HG03520 (cell line): ENCODE measurements at regions not wholly inside any gene's neighbourhood (a gene's known extent, or its start where the extent isn't known, plus 50 kb on each side); places are given as distances from the start of the nearest gene placed in this dataset.

Source experiments
- ATAC-seq: cut with Tn5 transposase; IDR thresholded peaks from one replicate; pipeline ENCODE4 v1.9.1; 2021; ENCODE audit warnings: mild to moderate bottlenecking, moderate library complexity; ENCODE audit not compliant: unreplicated experiment

DNA sequence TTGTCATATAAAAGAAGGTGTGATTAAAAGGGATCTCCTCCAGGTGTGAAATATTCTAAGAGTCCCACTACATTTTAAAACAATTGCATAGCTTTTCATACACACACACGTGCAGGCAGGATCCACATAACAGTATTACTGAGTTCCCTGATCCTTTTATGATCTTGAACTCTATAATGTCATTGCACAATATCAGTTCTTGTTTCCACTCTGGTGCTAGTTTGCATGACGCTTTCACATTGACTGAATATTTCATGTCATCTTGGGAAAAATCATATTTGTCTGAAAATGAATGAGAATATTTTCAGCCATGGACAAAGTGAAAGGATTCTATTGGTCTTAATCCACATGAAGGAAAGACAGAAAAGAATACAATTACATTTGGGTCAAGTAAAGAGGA is 703.8 kb downstream of the CDH8 start:
- no peak for ATAC-seq

DNA sequence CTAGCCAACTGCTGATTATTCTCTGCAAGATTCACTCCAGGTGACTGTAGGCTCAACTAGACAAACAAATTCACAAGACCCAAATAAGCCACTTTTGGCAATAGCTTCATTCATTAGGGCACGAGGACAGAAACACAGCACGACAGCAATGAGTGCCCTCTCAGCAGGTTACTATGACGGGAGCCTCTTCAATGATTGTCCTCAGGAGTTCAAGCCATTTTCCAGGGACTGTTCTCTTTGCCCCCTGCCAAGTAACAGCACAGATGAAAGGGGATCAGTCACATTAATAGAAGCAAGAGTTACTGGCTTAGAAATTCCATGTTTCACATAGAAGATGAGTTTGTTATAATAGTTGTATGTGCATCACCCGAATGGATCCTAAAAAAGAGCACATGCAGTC is 712.2 kb downstream of the CDH8 start:
- no peak for ATAC-seq

- no peak for ATAC-seq
Measured at GRCh38 chr16:61323456-61323855, 712.8 kb downstream of the CDH8 start.

DNA sequence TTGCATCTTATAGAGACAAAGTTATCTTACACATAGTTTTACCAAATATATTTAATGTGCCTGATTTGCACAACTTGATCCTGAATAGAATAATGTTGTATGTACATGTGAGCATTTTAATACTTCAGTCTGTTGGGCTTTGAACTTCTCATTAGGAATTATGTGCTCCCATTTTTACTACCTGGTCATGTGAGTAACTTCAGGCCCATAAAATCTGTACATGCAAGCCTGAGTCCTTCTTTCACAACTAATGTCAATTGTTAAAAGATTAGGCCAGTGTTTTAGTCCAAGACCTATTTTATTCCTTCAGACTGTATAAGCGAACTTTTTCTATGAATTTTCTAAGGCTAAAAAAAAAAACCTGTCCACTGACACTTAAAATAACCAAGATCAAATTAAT is 715.4 kb downstream of the CDH8 start:
- no peak for ATAC-seq

GRCh38 chr16:61313931-61314330 is 722.3 kb downstream of the CDH8 start:
- ATAC-seq, result no peak

GRCh38 chr16:61309386-61309785 is 726.9 kb downstream of the CDH8 start:
- ATAC-seq, result no peak

- ATAC-seq, result no peak
Measured at GRCh38 chr16:61306204-61306603, 730.0 kb downstream of the CDH8 start.

DNA sequence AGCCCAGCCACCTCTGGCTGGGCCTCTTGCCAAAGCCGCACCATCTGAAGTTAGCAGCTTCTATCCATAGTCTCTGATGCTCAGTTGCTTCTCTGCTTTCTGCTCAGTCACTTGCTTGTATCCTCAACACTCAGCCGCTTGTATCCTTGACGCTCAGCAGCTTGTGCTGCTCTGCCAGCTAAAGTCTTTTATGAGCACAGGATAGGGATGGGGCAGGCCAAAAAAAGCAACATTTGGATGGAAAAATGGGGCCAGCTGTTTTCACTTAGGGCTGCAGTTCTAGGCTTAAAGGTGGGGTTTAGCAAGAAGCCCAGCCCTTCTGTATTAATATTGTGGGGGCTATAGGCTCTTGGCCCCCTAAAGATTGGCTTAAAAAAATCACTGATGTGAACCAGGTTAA is 739.4 kb downstream of the CDH8 start:
- ATAC-seq, result no peak

DNA sequence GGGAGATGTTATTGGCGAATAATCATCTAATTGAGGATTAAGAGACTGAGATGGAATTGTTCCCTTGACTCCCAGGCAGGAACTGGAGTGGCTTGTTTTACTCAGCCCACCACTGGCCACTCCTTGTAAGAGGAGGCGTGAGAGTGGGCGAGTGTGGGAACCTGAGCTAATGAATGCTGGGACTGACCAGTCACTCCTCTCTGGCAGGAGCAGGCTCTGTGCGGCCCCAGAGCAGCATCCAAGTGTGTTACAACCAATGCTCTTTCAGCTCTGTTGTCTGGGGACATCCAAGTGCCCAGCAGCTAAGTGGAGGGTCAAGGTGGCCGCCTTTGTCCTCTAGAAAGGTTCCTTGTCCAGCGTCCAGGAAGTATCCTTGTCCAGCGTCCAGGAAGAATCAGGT is 739.9 kb downstream of the CDH8 start:
- ATAC-seq, result no peak

DNA sequence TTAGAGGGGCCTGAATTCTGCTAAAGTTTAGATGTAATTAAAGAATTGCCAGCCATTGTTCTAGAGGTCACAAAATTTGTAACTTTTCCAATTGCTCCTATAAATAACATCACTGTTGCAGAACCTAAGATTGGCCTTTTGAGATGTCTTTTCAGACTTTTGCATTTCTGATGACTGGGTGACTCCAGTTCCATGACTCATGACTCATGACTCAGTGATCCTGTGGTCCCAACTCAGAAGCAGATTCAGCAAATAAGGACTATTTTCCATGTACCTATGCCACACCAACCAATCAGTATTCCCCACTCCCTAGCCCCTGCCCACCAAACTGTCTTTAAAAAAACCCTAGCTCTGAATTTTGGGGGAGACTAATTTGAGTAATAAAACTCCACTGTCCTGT is 740.9 kb downstream of the CDH8 start:
- no peak for ATAC-seq

GRCh38 chr16:61289141-61289540 is 747.1 kb downstream of the CDH8 start:
- ATAC-seq, result no peak

GRCh38 chr16:61277849-61278248 is 758.4 kb downstream of the CDH8 start:
- ATAC-seq, result no peak

DNA sequence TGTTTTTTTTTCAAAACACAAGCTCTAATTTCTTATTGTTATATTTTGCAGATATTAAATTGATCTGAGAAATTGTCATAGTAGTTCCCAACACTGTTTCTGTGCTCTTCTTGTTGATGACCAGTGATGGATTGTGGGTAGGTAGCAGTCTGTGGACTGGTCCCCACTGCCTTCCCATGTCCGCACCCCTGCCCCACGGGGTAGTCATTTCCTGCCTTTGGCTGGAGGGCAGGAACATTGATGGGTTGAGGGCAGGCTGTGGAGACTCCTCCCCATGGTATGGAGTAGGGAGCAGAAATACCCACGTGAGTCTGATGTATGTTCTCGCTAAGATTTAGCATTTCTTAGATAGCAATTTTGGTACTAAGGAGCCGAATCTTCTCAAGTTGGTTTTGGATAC is 762.0 kb downstream of the CDH8 start:
- ATAC-seq, result no peak

DNA sequence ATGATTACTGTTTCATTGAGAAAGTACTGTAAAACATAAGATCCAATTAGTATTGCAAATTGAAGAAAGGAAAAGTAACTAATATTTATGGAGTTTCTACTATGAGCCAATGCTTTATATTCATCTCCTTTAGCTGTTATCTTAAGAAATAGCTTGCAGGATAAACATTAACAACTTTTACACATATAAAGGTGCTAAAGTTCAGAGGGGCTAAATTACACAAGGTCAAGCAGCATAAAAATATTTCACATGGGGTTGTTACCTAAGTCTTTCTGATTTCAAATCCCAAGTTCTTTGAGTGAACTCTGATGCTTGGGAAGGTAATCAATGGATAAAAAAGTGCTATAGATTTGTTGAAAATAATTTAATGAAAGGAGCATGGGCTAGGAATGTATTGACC is 765.5 kb downstream of the CDH8 start:
- no peak for ATAC-seq

DNA sequence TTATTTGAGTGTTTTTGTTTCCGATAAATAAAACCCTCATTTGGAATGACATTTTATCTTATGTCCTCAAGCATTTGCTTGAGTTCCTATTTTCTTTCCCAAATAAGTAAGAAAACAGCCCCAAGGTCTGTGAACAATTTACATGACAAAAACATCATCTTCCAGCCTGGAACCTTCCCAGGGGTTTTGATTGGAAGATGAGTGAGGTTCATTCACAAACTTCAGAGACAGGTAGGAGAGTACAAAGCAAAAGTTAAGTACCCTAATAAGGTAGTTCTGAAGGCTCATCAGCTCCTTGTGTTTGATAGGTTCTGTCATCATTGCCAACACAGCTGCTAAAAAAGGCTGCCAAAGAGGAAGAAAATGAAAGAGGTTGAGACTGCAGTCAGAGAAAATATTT is 772.8 kb downstream of the CDH8 start:
- no peak for ATAC-seq

DNA sequence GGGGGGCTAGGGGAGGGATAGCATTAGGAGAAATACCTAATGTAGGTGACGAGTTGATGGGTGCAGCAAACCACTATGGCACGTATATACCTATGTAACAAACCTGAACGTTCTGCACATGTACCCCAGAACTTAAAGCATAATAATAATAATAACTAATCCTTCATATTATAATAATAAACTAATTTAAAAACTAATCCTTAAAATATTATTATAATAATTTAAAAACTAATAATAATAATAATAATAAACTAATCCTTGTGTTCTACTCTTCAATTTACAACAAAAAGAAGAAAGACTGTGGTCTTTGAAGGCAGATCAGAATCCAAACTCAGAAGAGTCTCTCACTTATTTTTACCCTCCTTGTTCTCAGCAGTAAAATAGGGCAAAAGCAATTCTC is 774.9 kb downstream of the CDH8 start:
- no peak for ATAC-seq

DNA sequence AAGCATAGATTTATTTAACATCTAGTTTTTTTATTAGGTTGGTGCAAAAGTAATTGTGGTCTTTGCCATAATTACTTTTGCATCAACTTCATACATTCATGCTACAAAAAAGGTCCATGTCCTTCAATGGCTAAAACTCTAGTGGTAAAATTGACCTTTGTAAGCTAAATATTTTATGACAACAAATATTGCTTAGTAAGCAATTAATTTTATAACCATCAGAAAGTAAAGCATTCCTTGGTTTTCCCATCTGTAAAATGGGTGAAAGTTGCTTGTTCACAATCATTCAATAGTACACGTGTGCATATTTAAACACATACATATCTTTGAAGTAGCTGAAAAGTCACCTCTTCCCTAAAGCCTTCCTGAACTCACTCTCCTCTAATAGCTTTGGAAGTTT is 789.6 kb downstream of the CDH8 start:
- no peak for ATAC-seq

DNA sequence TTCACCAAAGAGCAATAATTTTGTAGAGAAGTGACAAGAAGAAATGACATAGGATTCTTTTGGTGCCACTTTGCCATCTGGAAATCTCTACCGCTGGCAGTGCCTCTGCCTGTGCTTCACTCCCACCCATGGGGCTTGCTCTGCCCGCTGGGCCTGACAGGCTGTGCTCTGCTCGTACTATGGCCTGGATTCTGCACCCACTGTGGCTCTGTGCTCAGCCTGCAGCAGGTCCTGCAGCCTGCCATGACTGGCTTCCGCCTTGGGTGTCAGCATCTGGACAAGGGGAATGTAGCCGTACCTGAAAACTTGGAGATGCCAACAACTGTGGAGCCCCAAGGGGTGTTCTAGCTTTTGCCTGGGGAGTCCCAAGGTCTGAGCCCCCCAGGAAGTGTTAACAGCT is 792.3 kb downstream of the CDH8 start:
- ATAC-seq, result no peak

GRCh38 chr16:61237884-61238485 is 798.3 kb downstream of the CDH8 start:
- no peak for ATAC-seq

GRCh38 chr16:61233713-61234112 is 802.5 kb downstream of the CDH8 start:
- no peak for ATAC-seq

DNA sequence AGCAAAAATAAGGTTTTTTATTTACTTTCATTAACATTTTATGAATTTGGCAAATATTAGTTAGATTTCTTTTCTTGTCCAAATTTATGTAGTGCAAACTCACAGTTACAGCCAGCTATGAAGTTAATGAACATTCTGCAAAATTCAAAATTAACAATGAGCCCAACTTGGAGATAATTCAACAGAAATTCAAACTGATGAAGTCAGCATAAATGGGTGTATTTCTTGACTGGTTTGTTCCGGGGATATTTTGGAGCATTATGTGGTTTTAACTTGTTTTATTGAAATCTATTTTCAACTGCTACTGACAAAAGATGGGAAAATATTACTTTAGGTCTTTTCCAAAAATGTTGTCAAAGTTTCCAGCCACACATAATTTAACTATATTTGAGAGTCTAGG is 807.9 kb downstream of the CDH8 start:
- no peak for ATAC-seq

GRCh38 chr16:61215605-61216004 is 820.6 kb downstream of the CDH8 start:
- ATAC-seq, result no peak

DNA sequence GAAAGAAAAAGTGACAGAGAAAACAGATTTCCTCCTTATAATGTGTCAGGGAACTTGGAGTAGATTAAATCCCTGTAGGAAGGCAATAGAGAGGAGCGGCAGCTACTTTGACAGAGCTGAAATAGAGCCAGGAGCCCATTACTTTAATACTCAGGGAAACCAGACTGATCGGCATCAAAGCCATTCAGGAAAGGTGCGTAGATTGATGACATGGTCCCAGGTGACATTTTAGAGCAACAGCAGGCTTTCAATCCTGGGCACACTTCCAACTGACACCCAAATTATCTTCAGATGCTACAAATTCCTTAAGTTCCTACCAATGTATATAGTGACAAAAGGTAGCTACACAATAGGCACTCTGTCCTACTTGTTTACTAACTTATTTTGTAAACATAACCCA is 821.5 kb downstream of the CDH8 start:
- ATAC-seq, result no peak

DNA sequence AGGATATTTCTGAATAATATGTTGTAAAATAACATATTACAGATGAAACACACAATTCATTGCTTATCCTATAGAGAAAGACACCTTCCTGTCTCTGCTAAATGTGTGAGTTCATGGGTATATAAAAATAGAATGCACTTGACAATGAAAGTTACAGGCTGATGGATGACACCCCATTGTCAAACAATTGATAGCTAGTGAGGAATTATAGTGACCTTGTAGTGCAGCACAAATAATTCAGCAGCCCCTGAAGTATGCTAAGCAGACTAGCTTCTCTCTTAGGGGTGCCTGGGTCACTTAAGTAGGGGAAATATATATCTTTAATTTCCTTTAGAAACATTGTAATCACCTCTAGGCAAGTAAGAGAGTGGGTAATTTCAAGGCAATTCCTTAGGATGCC is 826.2 kb downstream of the CDH8 start:
- no peak for ATAC-seq
